Loucy (cell line): ENCODE measurements at regions not wholly inside any gene's neighbourhood (a gene's known extent, or its start where the extent isn't known, plus 50 kb on each side); places are given as distances from the start of the nearest gene placed in this dataset.

ENCODE experiments used
- EZH2phosphoT487 ChIP-seq: fragments of 200-600 bp; IDR thresholded peaks from 2 replicates; pipeline ENCODE4 v1.6.1; 2018; ENCODE audit warnings: antibody characterized with exemption, mild to moderate bottlenecking, moderate library complexity, borderline replicate concordance
- TF ChIP-seq, protein P1 (sequence below): fragments of 200-600 bp; sonication (generic); conservative IDR thresholded peaks from 2 replicates; pipeline ENCODE4 v1.5.1; 2014; ENCODE audit warnings: mild to moderate bottlenecking, antibody characterized with exemption, low read length

DNA sequence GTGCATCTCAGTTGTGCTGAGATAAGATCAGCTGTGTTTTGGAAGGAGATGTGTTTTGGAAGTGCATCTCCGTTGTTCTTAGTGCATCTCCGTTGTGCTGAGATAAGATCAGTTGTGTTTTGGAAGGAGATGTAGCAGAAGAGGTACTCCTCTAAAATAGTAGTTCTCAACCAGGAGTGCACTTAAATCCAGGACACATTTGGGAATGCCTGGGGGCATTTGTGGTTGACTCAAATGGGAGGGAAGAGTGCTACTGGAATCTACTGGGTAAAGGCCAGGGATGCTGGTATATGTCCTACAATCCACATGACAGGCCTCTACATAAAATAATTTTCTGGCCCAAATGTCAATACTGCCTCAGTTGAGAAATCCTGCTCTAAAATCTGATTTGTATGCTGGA, 70.8 kb upstream of the CHRDL1 start:
- TF ChIP-seq, protein P1, sequence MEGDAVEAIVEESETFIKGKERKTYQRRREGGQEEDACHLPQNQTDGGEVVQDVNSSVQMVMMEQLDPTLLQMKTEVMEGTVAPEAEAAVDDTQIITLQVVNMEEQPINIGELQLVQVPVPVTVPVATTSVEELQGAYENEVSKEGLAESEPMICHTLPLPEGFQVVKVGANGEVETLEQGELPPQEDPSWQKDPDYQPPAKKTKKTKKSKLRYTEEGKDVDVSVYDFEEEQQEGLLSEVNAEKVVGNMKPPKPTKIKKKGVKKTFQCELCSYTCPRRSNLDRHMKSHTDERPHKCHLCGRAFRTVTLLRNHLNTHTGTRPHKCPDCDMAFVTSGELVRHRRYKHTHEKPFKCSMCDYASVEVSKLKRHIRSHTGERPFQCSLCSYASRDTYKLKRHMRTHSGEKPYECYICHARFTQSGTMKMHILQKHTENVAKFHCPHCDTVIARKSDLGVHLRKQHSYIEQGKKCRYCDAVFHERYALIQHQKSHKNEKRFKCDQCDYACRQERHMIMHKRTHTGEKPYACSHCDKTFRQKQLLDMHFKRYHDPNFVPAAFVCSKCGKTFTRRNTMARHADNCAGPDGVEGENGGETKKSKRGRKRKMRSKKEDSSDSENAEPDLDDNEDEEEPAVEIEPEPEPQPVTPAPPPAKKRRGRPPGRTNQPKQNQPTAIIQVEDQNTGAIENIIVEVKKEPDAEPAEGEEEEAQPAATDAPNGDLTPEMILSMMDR = no peak
- no peak for TF ChIP-seq EZH2phosphoT487
